ENCODE measurements at regions not wholly inside any gene's neighbourhood (a gene's known extent, or its start where the extent isn't known, plus 50 kb on each side); places are given as distances from the start of the nearest gene placed in this dataset.
"Not testable (repeated sequence)": the region's sequence is repeated elsewhere in the genome, so short reads cannot be mapped to it uniquely, and the experiment has no call there.

DNA sequence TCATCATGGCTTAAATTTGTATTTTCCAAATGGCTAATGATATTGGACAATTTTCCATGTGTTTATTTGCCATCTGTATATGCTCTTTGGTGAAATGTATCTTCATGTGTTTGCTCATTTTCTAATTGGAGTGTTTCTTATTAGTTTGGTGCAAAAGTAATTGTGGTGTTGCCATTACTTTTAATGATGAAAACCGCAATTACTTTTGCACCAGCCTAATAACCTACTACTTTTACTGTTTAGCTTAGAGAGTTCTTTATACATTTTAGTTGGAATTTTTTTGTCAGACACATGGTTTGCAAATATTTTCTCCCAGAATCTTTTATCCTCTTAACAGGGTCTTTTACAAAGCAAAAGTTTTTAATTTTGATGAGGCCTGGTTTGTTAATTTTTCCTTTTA, 141.0 kb upstream of the AGTR1 start:
- H3K27ac Mint-ChIP-seq: no peak overlapping the region
- H3K4me1 Mint-ChIP-seq: no peaks in the 10 kb centered on the region
- POLR2A ChIA-PET: no interaction called here

DNA sequence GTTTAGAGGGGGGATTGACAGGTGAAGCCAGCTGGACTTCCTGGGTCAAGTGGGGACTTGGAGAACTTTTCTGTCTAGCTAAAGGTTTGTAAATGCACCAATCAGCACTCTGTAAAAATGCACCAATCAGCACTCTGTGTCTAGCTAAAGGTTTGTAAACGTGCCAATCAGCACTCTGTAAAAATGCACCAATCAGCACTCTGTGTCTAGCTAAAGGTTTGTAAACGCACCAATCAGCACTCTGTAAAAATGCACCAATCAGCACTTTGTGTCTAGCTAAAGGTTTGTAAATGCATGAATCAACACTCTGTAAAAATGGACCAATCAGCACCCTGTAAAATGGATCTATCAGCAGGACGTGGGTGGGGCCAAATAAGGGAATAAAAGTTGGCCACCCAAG, 120.1 kb upstream of the AGTR1 start:
- H3K27ac Mint-ChIP-seq; H3K9me3 Mint-ChIP-seq; CTCF ChIA-PET; H3K4me3 Mint-ChIP-seq; H3K36me3 Mint-ChIP-seq (ENCODE audit: low read depth); POLR2A ChIA-PET; H3K27me3 Mint-ChIP-seq; DNase-seq; H3K4me1 Mint-ChIP-seq: not testable (repeated sequence)

More for the DNA sequence above, 141.0 kb upstream of the AGTR1 start:
- peaks cover 8% of the 10 kb centered on the region for H3K9me3 Mint-ChIP-seq
- H3K27me3 Mint-ChIP-seq: no peaks in the 10 kb centered on the region
- DNase-seq: no peak
- no peaks in the 10 kb centered on the region for H3K36me3 Mint-ChIP-seq (ENCODE audit: low read depth)
- H3K4me3 Mint-ChIP-seq: no peak overlapping the region
- CTCF ChIA-PET: no interaction called here

DNA sequence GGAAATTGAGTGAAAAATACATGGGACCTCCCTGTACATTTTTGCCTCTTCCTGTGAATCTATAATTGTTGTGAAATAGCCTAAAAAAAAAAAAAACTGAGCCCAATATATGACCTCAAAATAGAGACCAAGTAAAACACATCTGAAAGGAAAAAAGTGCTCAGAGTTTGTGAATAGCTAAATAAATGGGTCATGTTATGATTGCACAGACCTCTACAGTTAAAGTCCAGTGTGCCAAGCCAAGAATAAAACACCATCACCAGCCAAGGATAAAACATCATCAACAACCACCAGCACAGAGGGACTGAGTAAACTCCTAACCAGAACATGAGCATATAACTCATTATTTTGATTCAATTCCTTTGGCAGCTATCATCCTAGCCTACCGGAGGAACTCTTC, 115.6 kb upstream of the AGTR1 start:
- Mint-ChIP-seq H3K36me3 (ENCODE audit: low read depth) (no peaks in the 10 kb centered on the region), H3K4me1 (no peaks in the 10 kb centered on the region), H3K9me3 (peaks cover 2% of the 10 kb centered on the region), H3K4me3 (no peak overlapping the region), H3K27ac (no peak overlapping the region), H3K27me3 (no peaks in the 10 kb centered on the region)
- ChIA-PET POLR2A (no interaction called here), CTCF (no interaction called here)
- no peak for DNase-seq

DNA sequence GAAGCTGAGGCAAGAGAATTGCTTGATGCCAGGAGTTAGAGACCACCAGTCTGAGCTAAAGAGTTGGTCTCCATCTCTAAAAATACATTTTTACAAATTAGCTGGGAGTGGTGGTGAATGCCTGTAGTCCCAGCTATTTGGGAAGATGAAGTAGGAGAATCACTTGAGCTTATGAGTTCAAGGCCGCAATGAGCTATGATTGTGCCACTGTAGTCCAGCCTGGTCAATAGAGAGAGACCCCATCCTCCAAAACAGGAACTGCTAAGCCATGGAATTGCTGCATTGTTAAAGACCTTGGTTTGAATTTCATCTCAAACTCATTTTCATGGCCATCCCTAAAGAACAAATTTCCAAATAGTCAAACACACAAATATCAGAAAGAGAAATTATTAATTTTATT, 113.9 kb upstream of the AGTR1 start:
- ChIA-PET POLR2A (no interaction called here), CTCF (no interaction called here)
- Mint-ChIP-seq H3K27ac (no peak overlapping the region), H3K27me3 (no peaks in the 10 kb centered on the region), H3K36me3 (ENCODE audit: low read depth) (no peaks in the 10 kb centered on the region), H3K4me3 (no peak overlapping the region), H3K9me3 (no peaks in the 10 kb centered on the region), H3K4me1 (no peaks in the 10 kb centered on the region)
- no peak for DNase-seq

DNA sequence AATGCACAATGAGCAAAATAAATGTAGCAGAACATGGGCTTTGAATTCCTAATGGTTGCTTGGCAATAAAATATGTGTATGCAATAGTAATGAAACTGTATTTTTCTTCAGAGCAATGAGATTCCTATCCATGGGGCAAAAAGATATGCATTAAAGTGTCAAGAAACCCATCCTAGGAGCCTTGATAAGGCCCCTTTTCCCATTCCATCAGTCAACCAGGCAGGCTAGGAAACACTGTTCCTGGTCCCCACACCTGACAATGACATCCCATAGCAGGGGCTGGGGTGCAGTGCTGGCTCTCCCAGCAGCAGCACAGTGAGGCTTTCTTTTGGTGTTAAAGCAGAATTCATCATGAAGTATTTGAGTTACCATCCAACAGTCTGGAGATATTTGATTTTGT, 113.3 kb upstream of the AGTR1 start:
- ChIA-PET POLR2A (no interaction called here), CTCF (no interaction called here)
- no peaks in the 10 kb centered on the region for H3K9me3 Mint-ChIP-seq
- H3K27me3 Mint-ChIP-seq: no peaks in the 10 kb centered on the region
- no peaks in the 10 kb centered on the region for H3K36me3 Mint-ChIP-seq (ENCODE audit: low read depth)
- H3K4me1 Mint-ChIP-seq: no peaks in the 10 kb centered on the region
- H3K4me3 Mint-ChIP-seq: no peak overlapping the region
- no peak for DNase-seq
- H3K27ac Mint-ChIP-seq: no peak overlapping the region

DNA sequence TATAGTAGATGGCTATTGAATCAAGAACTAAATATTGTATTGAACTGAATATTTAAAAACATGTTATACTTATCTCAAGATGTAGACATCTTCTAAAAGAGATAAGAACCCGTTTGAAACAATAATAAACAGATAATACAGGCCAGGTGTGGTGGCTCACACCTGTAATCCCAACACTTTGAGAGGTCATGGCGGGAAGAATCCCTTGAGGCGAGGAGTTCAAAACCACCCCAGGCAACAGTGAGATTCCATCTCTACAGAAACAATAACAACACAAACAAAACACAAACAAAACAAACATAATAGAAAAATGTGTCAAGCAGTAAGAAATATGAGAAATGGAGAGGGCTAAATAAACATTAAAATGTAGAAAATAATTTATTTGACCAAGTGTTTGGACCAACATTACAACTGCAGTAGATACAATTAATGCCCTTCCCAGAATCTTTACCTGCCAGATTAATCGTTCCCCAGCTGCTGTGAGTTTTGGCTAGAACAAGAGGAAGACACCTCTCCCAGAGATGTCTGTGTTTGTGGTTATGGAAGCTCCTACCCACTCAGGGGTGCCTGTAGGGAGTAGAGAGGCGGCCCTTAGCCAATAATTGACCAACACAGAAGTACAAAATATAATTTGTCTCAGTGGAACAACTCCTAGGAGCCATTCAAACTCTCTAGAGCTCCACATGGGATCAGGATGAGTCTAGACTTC, 111.9 kb upstream of the AGTR1 start:
- DNase-seq: no peak
- CTCF ChIA-PET: no interaction called here
- Mint-ChIP-seq H3K9me3 (no peaks in the 10 kb centered on the region), H3K4me3 (no peak overlapping the region), H3K36me3 (ENCODE audit: low read depth) (no peaks in the 10 kb centered on the region), H3K27ac (no peak overlapping the region), H3K27me3 (no peaks in the 10 kb centered on the region), H3K4me1 (no peaks in the 10 kb centered on the region)
- POLR2A ChIA-PET: no interaction called here

DNA sequence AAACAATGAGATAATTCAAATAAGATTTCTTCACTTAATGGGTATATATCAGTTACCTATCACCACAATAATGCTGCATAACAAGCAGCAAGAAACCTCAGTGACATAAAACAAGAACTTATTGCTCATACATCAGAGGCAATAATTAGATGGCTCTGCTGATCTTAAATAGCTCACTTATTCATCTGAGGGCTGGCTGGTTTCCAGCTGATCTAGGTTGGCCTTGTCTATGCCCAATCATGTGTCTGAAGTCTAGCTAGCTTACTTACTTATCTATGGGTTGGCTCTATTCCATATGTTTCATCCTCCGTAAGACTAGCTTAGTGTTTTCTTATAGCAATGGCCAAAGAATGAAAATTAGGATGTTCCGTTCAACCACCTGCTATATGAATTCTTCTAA, 109.4 kb upstream of the AGTR1 start:
- no peak overlapping the region for H3K4me3 Mint-ChIP-seq
- H3K27ac Mint-ChIP-seq: no peak overlapping the region
- H3K4me1 Mint-ChIP-seq: no peaks in the 10 kb centered on the region
- H3K9me3 Mint-ChIP-seq: no peaks in the 10 kb centered on the region
- CTCF ChIA-PET: no interaction called here
- DNase-seq: no peak
- no peaks in the 10 kb centered on the region for H3K36me3 Mint-ChIP-seq (ENCODE audit: low read depth)
- POLR2A ChIA-PET: no interaction called here
- no peaks in the 10 kb centered on the region for H3K27me3 Mint-ChIP-seq

DNA sequence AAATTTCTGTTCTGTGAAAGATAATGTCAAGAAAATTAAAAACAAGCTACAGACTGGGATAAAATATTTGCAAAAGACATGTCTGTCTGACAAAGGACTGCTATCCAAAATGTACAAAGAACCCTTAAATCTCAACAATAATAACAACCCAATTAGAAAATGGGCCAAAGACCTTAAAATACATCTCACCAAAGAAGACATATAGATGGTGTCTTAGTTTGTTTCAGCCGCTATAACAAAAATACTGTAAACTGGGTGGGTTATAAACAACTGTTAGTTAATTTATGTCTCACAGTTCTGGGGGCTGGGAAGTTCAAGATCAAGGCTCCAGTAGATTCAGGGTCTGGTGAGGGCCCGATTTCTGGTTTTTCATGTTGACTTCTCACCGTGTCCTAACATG, 106.2 kb upstream of the AGTR1 start:
- H3K4me3 Mint-ChIP-seq: no peak overlapping the region

DNA sequence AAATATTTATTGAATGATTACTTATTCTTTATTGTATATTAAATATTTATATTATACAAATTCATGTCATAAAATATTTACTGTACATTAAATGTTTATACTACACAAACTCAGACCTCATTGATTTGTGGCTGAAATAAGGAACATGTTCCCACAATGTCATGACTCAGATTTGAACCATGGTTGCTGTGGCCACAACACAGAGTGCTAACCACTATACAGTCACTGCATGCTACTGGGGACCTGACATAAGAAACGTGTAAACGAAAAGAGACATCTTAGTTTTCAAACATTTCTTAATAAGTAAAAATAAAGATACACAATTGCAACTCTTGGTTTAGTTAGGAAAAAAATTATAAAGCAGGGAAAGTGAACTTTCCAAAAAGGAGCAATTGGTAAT, 99.1 kb upstream of the AGTR1 start:
- Mint-ChIP-seq H3K4me3 (no peak overlapping the region), H3K4me1 (no peaks in the 10 kb centered on the region), H3K9me3 (no peaks in the 10 kb centered on the region), H3K27ac (no peak overlapping the region), H3K36me3 (ENCODE audit: low read depth) (no peaks in the 10 kb centered on the region), H3K27me3 (no peaks in the 10 kb centered on the region)
- DNase-seq: no peak
- CTCF ChIA-PET: no interaction called here
- POLR2A ChIA-PET: no interaction called here

More for the DNA sequence above, 106.2 kb upstream of the AGTR1 start:
- ChIA-PET POLR2A (no interaction called here), CTCF (no interaction called here)
- Mint-ChIP-seq H3K36me3 (ENCODE audit: low read depth) (no peaks in the 10 kb centered on the region), H3K27me3 (no peaks in the 10 kb centered on the region), H3K4me1 (no peaks in the 10 kb centered on the region), H3K9me3 (no peaks in the 10 kb centered on the region), H3K27ac (no peak overlapping the region)
- no peak for DNase-seq

DNA sequence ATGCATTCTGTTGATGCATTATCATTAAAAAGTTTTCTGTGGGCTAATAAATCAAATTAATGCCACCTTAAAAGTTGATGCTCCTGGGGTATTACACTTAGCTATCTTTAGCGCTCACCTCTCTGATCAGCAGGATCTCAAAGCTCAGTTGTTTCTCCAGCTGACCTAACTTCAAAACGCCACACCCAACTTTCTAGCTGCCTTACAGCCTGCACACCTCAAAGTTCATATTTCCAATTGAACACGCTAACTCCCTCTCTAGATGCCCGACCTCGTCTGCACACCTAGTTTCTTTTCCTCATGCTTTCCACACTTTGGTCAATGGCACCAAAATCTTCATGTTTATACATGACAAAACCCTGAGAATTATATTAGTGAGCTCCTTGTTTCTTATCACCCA, 98.2 kb upstream of the AGTR1 start:
- no peaks in the 10 kb centered on the region for H3K4me1 Mint-ChIP-seq

DNA sequence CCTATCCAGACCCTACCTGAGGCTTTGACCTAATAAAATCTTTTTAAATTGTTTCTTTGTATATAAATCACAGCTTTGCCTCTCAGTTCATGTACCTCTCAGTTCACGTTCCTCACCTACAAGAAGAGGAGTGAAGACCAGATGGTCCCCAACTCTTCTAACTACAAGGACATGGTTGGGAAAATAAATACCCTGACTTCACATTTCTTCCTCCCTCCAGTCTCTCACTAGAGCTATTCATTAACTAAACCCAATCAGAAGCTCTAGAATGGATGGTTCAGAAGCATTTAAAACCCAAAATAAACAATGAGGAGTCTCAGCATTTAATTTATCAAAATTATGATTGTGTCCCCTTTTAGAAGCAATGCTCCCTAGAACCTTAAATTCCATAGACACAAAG, 97.3 kb upstream of the AGTR1 start:
- no peaks in the 10 kb centered on the region for H3K36me3 Mint-ChIP-seq (ENCODE audit: low read depth)
- ChIA-PET POLR2A (no interaction called here), CTCF (no interaction called here)
- H3K4me1 Mint-ChIP-seq: no peaks in the 10 kb centered on the region
- no peak overlapping the region for H3K4me3 Mint-ChIP-seq
- H3K27me3 Mint-ChIP-seq: no peaks in the 10 kb centered on the region
- no peak overlapping the region for H3K27ac Mint-ChIP-seq
- no peak for DNase-seq
- no peaks in the 10 kb centered on the region for H3K9me3 Mint-ChIP-seq

More for the DNA sequence above, 98.2 kb upstream of the AGTR1 start:
- H3K27me3 Mint-ChIP-seq: no peaks in the 10 kb centered on the region
- DNase-seq: no peak
- no peaks in the 10 kb centered on the region for H3K36me3 Mint-ChIP-seq (ENCODE audit: low read depth)
- no peak overlapping the region for H3K4me3 Mint-ChIP-seq
- no peak overlapping the region for H3K27ac Mint-ChIP-seq
- ChIA-PET CTCF (no interaction called here), POLR2A (no interaction called here)
- H3K9me3 Mint-ChIP-seq: no peaks in the 10 kb centered on the region

DNA sequence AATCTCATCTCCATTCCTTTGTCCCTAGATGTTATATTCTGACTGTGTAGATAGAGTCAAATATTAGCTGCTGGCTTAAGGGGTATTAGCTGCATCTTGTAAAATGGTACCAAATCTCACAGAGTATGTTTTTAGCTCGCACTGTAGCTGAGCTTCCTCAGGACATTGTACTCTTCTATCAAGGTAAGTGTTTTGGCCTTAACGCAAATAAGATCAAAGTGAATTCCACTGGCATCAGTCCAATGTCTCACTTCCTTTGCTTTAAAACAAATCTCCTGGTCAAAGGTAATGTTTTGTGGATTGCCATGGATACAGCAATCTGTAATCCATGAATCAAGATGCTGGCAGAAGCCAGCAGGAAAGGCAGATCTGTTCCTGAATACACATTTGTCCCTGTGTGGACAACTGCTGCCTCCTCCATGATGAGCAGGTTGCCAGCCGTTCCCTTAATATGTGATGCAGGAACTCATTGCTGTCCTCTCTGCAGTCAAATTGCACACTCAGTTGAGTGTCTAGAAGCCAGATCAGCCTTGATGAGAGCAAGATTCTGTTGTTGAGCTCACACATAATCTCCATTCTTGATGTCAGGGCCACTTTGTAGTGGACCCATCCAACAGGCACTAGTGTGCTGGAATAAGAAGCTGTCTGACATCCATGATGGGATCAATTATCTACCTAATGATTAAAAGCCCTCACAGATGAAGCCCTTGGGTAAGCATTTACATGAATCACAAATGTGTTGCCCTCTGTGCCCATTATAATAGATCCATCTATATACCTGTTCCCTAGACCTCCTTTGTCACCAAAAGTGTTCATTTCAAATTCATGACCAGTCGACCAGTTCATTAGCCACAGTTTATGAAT, 96.6 kb upstream of the AGTR1 start:
- Mint-ChIP-seq H3K27ac (no peak overlapping the region), H3K27me3 (no peaks in the 10 kb centered on the region), H3K4me1 (no peaks in the 10 kb centered on the region), H3K4me3 (no peak overlapping the region), H3K9me3 (no peaks in the 10 kb centered on the region), H3K36me3 (ENCODE audit: low read depth) (no peaks in the 10 kb centered on the region)
- no peak for DNase-seq
- ChIA-PET POLR2A (no interaction called here), CTCF (no interaction called here)

DNA sequence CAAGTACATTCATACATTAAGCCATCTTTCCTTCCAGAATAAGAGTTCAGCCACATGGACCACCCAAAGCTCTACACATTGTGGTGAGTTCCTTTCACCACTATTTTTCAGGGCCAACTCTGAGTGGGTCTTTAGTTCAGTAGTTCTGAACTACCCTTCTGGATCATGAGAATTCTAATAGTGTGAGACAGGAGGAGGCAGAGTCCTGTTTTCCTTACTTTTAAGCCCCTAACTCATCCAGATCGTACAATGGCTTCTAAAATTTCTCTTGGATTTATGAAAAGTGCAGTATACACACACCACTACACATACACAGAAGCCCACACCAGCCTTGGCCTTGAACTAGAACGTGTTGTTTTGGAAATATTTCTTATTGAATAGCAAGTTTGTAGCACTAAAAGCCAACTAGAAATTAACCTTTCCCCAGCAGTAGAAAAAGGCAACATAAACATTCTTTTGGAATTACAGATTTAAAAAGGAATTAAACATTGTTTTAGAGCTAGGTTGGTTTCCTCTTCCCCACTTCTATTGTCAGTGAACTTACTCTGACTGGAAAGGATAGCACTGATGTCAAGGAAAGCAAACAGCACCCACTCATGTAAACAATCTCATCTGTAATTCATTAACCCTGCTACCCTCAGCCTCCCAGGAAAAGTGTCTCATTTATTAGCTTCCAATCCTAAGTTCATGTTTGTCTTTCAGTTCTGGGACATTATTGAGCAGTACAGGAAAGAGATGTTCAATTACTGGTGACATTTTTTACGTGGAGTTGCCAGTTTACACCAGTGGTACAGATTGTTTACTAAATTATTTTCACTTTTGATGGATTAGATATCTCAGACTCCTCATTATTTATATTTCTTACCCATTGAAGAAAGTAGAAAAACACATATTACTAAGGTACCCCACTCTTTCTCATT, 95.7 kb upstream of the AGTR1 start:
- Mint-ChIP-seq H3K4me1 (no peaks in the 10 kb centered on the region), H3K36me3 (ENCODE audit: low read depth) (no peaks in the 10 kb centered on the region), H3K27me3 (no peaks in the 10 kb centered on the region), H3K9me3 (no peaks in the 10 kb centered on the region), H3K27ac (no peak overlapping the region), H3K4me3 (no peak overlapping the region)
- no peak for DNase-seq
- ChIA-PET CTCF (no interaction called here), POLR2A (no interaction called here)

Measured in activated CD4-positive, alpha-beta memory T cell treated with anti-CD3 and anti-CD28 coated beads, Interleukin-2, amount 10 ng/mL, durations not matched to agents 7 days and 5 days (primary cell).